ENCODE measurements at regions not wholly inside any gene's neighbourhood (a gene's known extent, or its start where the extent isn't known, plus 50 kb on each side); places are given as distances from the start of the nearest gene placed in this dataset.

GRCh38 chr3:6568999-6569493 is 291.9 kb upstream of the GRM7 start:
- DNase-seq (ENCODE audit: low read depth in 2 of 2): no peak

GRCh38 chr3:6571448-6571847 is 289.5 kb upstream of the GRM7 start:
- no peak for DNase-seq (ENCODE audit: low read depth in 2 of 2)

GRCh38 chr3:6577584-6577983 is 283.3 kb upstream of the GRM7 start:
- DNase-seq (ENCODE audit: low read depth in 2 of 2): no peak

GRCh38 chr3:6578526-6578925 is 282.4 kb upstream of the GRM7 start:
- DNase-seq (ENCODE audit: low read depth in 2 of 2): no peak

- no peak for DNase-seq (ENCODE audit: low read depth in 2 of 2)
These were observed 280.1 kb upstream of the GRM7 start for GRCh38 chr3:6580808-6581207.

- DNase-seq (ENCODE audit: low read depth in 2 of 2): no peak
These were observed 275.6 kb upstream of the GRM7 start for GRCh38 chr3:6585360-6585759.

GRCh38 chr3:6600237-6600636 is 260.7 kb upstream of the GRM7 start:
- no peak for DNase-seq (ENCODE audit: low read depth in 2 of 2)

GRCh38 chr3:6601374-6601773 is 259.5 kb upstream of the GRM7 start:
- no peak for DNase-seq (ENCODE audit: low read depth in 2 of 2)

- no peak for DNase-seq (ENCODE audit: low read depth in 2 of 2)
These were observed 258.6 kb upstream of the GRM7 start for GRCh38 chr3:6602329-6602728.

GRCh38 chr3:6605227-6605626 is 255.7 kb upstream of the GRM7 start:
- no peak for DNase-seq (ENCODE audit: low read depth in 2 of 2)

GRCh38 chr3:6608843-6609242 is 252.1 kb upstream of the GRM7 start:
- no peak for DNase-seq (ENCODE audit: low read depth in 2 of 2)

GRCh38 chr3:6612034-6612616 is 248.8 kb upstream of the GRM7 start:
- DNase-seq (ENCODE audit: low read depth in 2 of 2): no peak

- no peak for DNase-seq (ENCODE audit: low read depth in 2 of 2)
These were observed 238.7 kb upstream of the GRM7 start for GRCh38 chr3:6622260-6622659.

- no peak for DNase-seq (ENCODE audit: low read depth in 2 of 2)
These were observed 238.2 kb upstream of the GRM7 start for GRCh38 chr3:6622712-6623111.

GRCh38 chr3:6631376-6631775 is 229.5 kb upstream of the GRM7 start:
- no peak for DNase-seq (ENCODE audit: low read depth in 2 of 2)

- DNase-seq (ENCODE audit: low read depth in 2 of 2): no peak
These were observed 220.0 kb upstream of the GRM7 start for GRCh38 chr3:6640907-6641306.

- no peak for DNase-seq (ENCODE audit: low read depth in 2 of 2)
These were observed 216.6 kb upstream of the GRM7 start for GRCh38 chr3:6644070-6644929.

GRCh38 chr3:6654670-6655069 is 206.2 kb upstream of the GRM7 start:
- DNase-seq (ENCODE audit: low read depth in 2 of 2): no peak

GRCh38 chr3:6655275-6655674 is 205.6 kb upstream of the GRM7 start:
- no peak for DNase-seq (ENCODE audit: low read depth in 2 of 2)

GRCh38 chr3:6657591-6657990 is 203.3 kb upstream of the GRM7 start:
- DNase-seq (ENCODE audit: low read depth in 2 of 2): no peak

- no peak for DNase-seq (ENCODE audit: low read depth in 2 of 2)
These were observed 193.6 kb upstream of the GRM7 start for GRCh38 chr3:6667354-6667753.

GRCh38 chr3:6671363-6671762 is 189.6 kb upstream of the GRM7 start:
- no peak for DNase-seq (ENCODE audit: low read depth in 2 of 2)

- no peak for DNase-seq (ENCODE audit: low read depth in 2 of 2)
These were observed 181.4 kb upstream of the GRM7 start for GRCh38 chr3:6679510-6679909.
